Upper lobe of right lung (tissue), 1 donor: ENCODE measurements at regions not wholly inside any gene's neighbourhood (a gene's known extent, or its start where the extent isn't known, plus 50 kb on each side); places are given as distances from the start of the nearest gene placed in this dataset.

Experiments used
- ATAC-seq: fragments of 200-7000 bp; cut with Tn5 transposase; one replicate; pipeline ENCODE4 v1.9.1; 2020; ENCODE audit warnings: mild to moderate bottlenecking, moderate library complexity
- DNase-seq: peaks from one replicate; pipeline ENCODE4 v3.0.0-alpha.2; 2020
- H3K27ac ChIP-seq: fragments of 200-600 bp; one replicate; pipeline ENCODE4 v1.8.0; 2022
- H3K27me3 ChIP-seq: fragments of 200-600 bp; one replicate; pipeline ENCODE4 v1.8.0; 2022; ENCODE audit warnings: mild to moderate bottlenecking
- H3K36me3 ChIP-seq: fragments of 200-600 bp; one replicate; pipeline ENCODE4 v1.8.0; 2022
- H3K4me1 ChIP-seq: fragments of 200-600 bp; one replicate; pipeline ENCODE4 v1.8.0; 2022
- H3K4me3 ChIP-seq: fragments of 200-600 bp; one replicate; pipeline ENCODE4 v1.8.0; 2022; ENCODE audit warnings: mild to moderate bottlenecking
- H3K9me3 ChIP-seq: fragments of 200-600 bp; one replicate; pipeline ENCODE4 v1.8.0; 2022
- CTCF ChIP-seq: fragments of 200-600 bp; IDR thresholded peaks from one replicate; pipeline ENCODE4 v1.8.0; 2022; ENCODE audit warnings: antibody characterized with exemption
- intact Hi-C: fragments of 100-400 bp; cut with DNase I; formaldehyde crosslinking; loops from one replicate; pipeline ENCODE4 v1.11.0; 2022
- donor health status: DM: no; HTN: yes; CAD: no; lungs with severe emphysema.

DNA sequence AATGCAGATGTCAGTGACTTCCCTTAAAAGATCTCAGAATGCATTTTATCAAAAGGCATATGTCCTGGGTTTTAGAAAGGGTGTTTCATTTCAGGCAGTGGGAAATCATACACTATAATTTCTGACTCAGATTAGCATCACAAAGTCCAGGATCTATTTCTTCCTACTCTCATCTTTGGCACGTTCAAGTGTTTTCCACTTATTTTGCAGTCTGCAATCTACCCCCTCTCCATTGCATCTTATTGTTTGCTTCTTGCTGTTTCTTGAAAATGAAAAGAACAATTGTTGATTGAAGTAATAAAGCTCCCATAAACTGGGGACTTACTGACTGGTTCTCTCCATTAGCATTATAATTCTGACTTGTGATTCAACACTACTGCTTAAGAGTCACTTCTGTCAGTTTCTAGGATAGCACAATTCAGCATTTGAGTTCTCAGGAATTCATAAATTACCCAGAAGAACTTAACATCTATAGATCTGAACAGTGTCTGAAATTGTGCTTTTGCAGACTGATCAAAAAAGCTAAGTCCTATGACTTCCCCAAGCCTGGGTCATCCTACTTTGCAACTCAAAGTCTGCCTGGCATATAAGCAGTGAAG lies 332.9 kb downstream of the RASEF start:
- H3K4me3 ChIP-seq = no peak overlapping the region

DNA sequence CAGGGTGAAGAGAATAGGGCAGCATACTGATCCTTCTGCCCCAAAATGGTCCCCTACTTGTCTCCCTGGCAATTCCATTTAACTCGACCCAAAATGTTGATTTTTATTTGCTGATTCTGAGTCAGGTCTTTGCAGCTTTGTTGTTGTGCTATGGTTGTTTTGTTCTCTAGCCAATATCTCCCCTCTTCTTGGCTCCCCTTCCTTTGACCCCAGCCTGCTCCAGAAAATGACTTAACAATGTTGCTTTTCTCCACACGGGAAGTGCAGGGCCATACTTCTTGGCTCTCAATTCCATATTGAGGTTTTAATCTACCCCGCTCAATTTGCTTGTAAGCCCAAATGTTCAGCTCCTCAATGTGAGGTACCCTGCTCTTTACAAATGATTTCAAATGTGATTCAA lies 330.0 kb downstream of the RASEF start:
- no peaks in the 10 kb centered on the region for H3K27me3 ChIP-seq
- intact Hi-C loops = no loop called here
- no peak overlapping the region for H3K4me3 ChIP-seq
- DNase-seq (no peak), ATAC-seq (no peak)
- TF ChIP-seq CTCF = no peak
- no peaks in the 10 kb centered on the region for H3K4me1 ChIP-seq
- H3K36me3 ChIP-seq = no peaks in the 10 kb centered on the region
- no peaks in the 10 kb centered on the region for H3K9me3 ChIP-seq
- no peak overlapping the region for H3K27ac ChIP-seq

More for the DNA sequence above, 332.9 kb downstream of the RASEF start:
- Histone ChIP-seq H3K27me3 (no peaks in the 10 kb centered on the region), H3K9me3 (no peaks in the 10 kb centered on the region), H3K27ac (no peak overlapping the region), H3K36me3 (no peaks in the 10 kb centered on the region), H3K4me1 (no peaks in the 10 kb centered on the region)
- no peak for TF ChIP-seq CTCF
- DNase-seq = no peak
- intact Hi-C loops = no loop called here
- no peak for ATAC-seq

DNA sequence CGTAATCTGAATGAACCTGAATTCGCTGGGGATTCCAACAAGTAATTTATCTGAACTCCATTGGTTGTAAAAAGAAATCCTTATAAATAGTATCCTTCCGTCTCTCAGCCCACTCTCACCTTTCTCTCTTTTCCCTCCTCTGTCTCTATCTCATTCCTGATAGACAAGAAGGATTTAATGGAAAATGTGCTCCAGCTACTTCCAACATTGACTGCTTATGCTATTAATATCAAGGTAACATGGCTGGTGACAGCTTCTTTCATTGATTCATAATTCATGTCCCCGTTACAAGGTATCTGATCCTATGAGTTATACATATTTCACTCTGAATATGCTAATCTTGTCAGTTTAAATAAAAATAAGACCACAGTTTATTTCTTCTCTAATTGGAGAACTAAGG lies 326.8 kb downstream of the RASEF start:
- no peaks in the 10 kb centered on the region for H3K36me3 ChIP-seq
- no peaks in the 10 kb centered on the region for H3K27me3 ChIP-seq
- no peak overlapping the region for H3K4me3 ChIP-seq
- no peaks in the 10 kb centered on the region for H3K9me3 ChIP-seq
- no peak for DNase-seq
- intact Hi-C loops = no loop called here
- no peak for ATAC-seq
- no peak overlapping the region for H3K27ac ChIP-seq
- no peaks in the 10 kb centered on the region for H3K4me1 ChIP-seq
- no peak for TF ChIP-seq CTCF

GRCh38 chr9:82736701-82737100 lies 326.2 kb downstream of the RASEF start:
- no peak overlapping the region for H3K4me3 ChIP-seq
- no peak overlapping the region for H3K27ac ChIP-seq
- DNase-seq (no peak), ATAC-seq (no peak)
- no peaks in the 10 kb centered on the region for H3K27me3 ChIP-seq
- intact Hi-C loops = no loop called here
- TF ChIP-seq CTCF = no peak
- H3K9me3 ChIP-seq = no peaks in the 10 kb centered on the region
- no peaks in the 10 kb centered on the region for H3K36me3 ChIP-seq
- H3K4me1 ChIP-seq = no peaks in the 10 kb centered on the region

- Histone ChIP-seq H3K27ac (no peak overlapping the region), H3K4me1 (no peaks in the 10 kb centered on the region), H3K9me3 (no peaks in the 10 kb centered on the region), H3K4me3 (no peak overlapping the region), H3K27me3 (no peaks in the 10 kb centered on the region), H3K36me3 (no peaks in the 10 kb centered on the region)
- ATAC-seq = no peak
- TF ChIP-seq CTCF = no peak
- DNase-seq = no peak
- intact Hi-C loops = no loop called here
These were observed 317.0 kb downstream of the RASEF start for GRCh38 chr9:82745919-82746318.

DNA sequence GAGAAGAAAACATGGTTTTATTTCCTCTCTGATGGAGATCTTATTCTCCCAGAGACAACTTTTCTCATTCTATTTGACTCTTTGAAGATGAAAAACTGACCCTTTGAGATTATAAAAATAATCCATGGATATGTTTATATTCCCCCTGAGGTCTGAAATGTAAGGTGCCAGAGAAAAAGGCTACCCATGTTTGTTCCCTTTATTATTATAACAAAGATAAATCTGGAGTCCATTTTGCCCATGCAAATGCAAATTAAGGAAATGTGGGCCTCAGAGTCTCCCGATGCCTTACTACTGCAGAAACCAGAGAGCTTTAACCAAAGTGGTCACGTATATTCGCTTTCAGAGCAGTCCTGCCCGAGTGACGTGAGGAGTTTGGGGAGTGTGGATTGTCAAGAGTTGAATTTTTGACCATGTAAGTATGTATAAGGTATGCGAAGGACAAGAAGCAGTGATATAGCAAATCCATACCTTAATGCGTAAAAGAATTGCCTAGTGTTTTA lies 312.5 kb downstream of the RASEF start:
- TF ChIP-seq CTCF = no peak

More for the DNA sequence above, 312.5 kb downstream of the RASEF start:
- intact Hi-C loops = no loop called here
- no peaks in the 10 kb centered on the region for H3K27me3 ChIP-seq
- H3K4me1 ChIP-seq = no peaks in the 10 kb centered on the region
- DNase-seq = no peak
- no peak for ATAC-seq
- no peaks in the 10 kb centered on the region for H3K36me3 ChIP-seq
- H3K9me3 ChIP-seq = no peaks in the 10 kb centered on the region
- H3K27ac ChIP-seq = no peak overlapping the region
- no peak overlapping the region for H3K4me3 ChIP-seq
